B cell (primary cell): ENCODE measurements at regions not wholly inside any gene's neighbourhood (a gene's known extent, or its start where the extent isn't known, plus 50 kb on each side); places are given as distances from the start of the nearest gene placed in this dataset.

Experiments
- ATAC-seq: fragments of 200-7000 bp; cut with Tn5 transposase; one replicate; pipeline ENCODE4 v1.10.0; 2021; ENCODE audit warnings: low read depth, mild to moderate bottlenecking, moderate number of reproducible peaks, moderate library complexity
- CTCF ChIA-PET: fragments of 350-600 bp; sonication (Branson Sonifier 250); formaldehyde crosslinking; loops from one replicate; lab custom pipeline; 2021; ENCODE audit warnings: antibody characterized with exemption, inconsistent platforms; lab: Charles Lee
- POLR2A ChIA-PET: fragments of 350-600 bp; sonication (Branson Sonifier 250); formaldehyde crosslinking; loops from one replicate; lab custom pipeline; 2021; ENCODE audit warnings: antibody characterized with exemption; lab: Charles Lee
- DNase-seq: peaks from one replicate; pipeline ENCODE4 v3.0.0; 2013
- H2AFZ ChIP-seq: 2 replicates; pipeline ENCODE4 v1.6.1; 2012; ENCODE audit warnings: mild to moderate bottlenecking, low read depth, low read length; ENCODE audit not compliant: insufficient read depth, poor library complexity, severe bottlenecking
- H3K27ac ChIP-seq, 2 donors: 1 replicate in 1 of 2; 2 replicates in 1 of 2; pipeline ENCODE4 v1.5.1; 2012 to 2013; ENCODE audit warnings: low read length in 2 of 2, mild to moderate bottlenecking in 2 of 2, moderate library complexity in 1 of 2
- H3K27me3 ChIP-seq, 4 experiments: fragments of 200-600 bp in 1 of 4; sonication (generic) in 1 of 4; replicated peaks in 1 of 4; 1 replicate in 2 of 4; 2 replicates in 2 of 4; pipeline versions ENCODE4 v1.6.1 to v1.7.0; 2013 to 2016; ENCODE audit warnings: low read length in 3 of 4, mild to moderate bottlenecking in 2 of 4, mixed read lengths in 1 of 4, moderate library complexity in 1 of 4; ENCODE audit not compliant: insufficient read depth in 4 of 4, control insufficient read depth in 3 of 4; ENCODE audit errors: control extremely low read depth in 1 of 4
- H3K36me3 ChIP-seq, 2 experiments: replicated peaks in 1 of 2; 1 replicate in 1 of 2; 2 replicates in 1 of 2; pipeline versions ENCODE4 v1.6.1 to v1.7.1; 2013; ENCODE audit warnings: low read length in 1 of 2; ENCODE audit not compliant: insufficient read depth in 2 of 2, control insufficient read depth in 1 of 2; ENCODE audit errors: control extremely low read depth in 1 of 2, extremely low read depth in 1 of 2
- H3K4me1 ChIP-seq, 2 donors: fragments of 200-600 bp in 1 of 2; sonication (generic) in 1 of 2; 1 replicate in 1 of 2; 2 replicates in 1 of 2; pipeline versions ENCODE4 v1.5.1 to v1.6.1; 2013 to 2017; ENCODE audit warnings: low read length in 2 of 2; ENCODE audit not compliant: control insufficient read depth in 2 of 2, insufficient read depth in 2 of 2
- H3K4me2 ChIP-seq: replicated peaks from 2 replicates; pipeline ENCODE3; 2012; ENCODE audit warnings: mild to moderate bottlenecking, low read depth, low read length; ENCODE audit not compliant: poor library complexity, severe bottlenecking
- H3K4me3 ChIP-seq, 5 experiments: fragments of 200-600 bp in 1 of 5; sonication (generic) in 1 of 5; 1 replicate in 3 of 5; 2 replicates in 2 of 5; pipeline versions ENCODE4 v1.5.1 to v1.7.0; 2011 to 2016; ENCODE audit warnings: low read length in 4 of 5, mild to moderate bottlenecking in 4 of 5, low read depth in 2 of 5, control low read depth in 1 of 5, moderate library complexity in 1 of 5; ENCODE audit not compliant: insufficient read depth in 1 of 5; ENCODE audit errors: control extremely low read depth in 1 of 5, extremely low read depth in 1 of 5
- H3K79me2 ChIP-seq: fragments of 200-600 bp; sonication (generic); one replicate; pipeline ENCODE4 v1.6.0; 2016; ENCODE audit warnings: low read length; ENCODE audit not compliant: control insufficient read depth, insufficient read depth
- H3K9ac ChIP-seq: fragments of 200-600 bp; sonication (generic); 2 replicates; pipeline ENCODE4 v1.6.1; 2017; ENCODE audit warnings: mild to moderate bottlenecking, low read length, moderate library complexity
- H3K9me3 ChIP-seq, 3 donors: one replicate each; pipeline versions ENCODE4 v1.6.1 to v1.7.1; 2013; ENCODE audit warnings: low read length in 2 of 3; ENCODE audit not compliant: control insufficient read depth in 2 of 3, insufficient read depth in 1 of 3; ENCODE audit errors: control extremely low read depth in 1 of 3
- H4K20me1 ChIP-seq: 2 replicates; pipeline ENCODE4 v1.6.0; 2012; ENCODE audit warnings: mild to moderate bottlenecking, low read length; ENCODE audit not compliant: insufficient read depth, control insufficient read depth, poor library complexity, severe bottlenecking
- H3K27ac Mint-ChIP-seq: one replicate; pipeline ENCODE4 v1.8.0; 2021; ENCODE audit warnings: mixed read lengths
- H3K27me3 Mint-ChIP-seq: one replicate; pipeline ENCODE4 v1.8.0; 2021; ENCODE audit warnings: mixed read lengths
- H3K4me1 Mint-ChIP-seq: one replicate; pipeline ENCODE4 v1.8.0; 2021; ENCODE audit warnings: mixed read lengths
- H3K4me3 Mint-ChIP-seq: one replicate; pipeline ENCODE4 v1.8.0; 2021; ENCODE audit warnings: mixed read lengths
- H3K9me3 Mint-ChIP-seq: one replicate; pipeline ENCODE4 v1.8.0; 2022; ENCODE audit warnings: mixed read lengths; ENCODE audit not compliant: insufficient read depth
- CTCF ChIP-seq: fragments of 200-600 bp; IDR thresholded peaks from one replicate; pipeline ENCODE4 v1.8.0; 2022; ENCODE audit warnings: antibody characterized with exemption, mild to moderate bottlenecking
- EZH2 ChIP-seq: IDR thresholded peaks from 2 replicates; pipeline ENCODE4 v1.6.1; 2012; ENCODE audit warnings: borderline replicate concordance, low read depth, mild to moderate bottlenecking, moderate library complexity, low read length; ENCODE audit not compliant: insufficient read depth, poor library complexity, severe bottlenecking
- WGBS: methylation state at CpG from one replicate; pipeline ENCODE4 v1.1.5; 2013; ENCODE audit warnings: missing lambda C conversion rate; ENCODE audit not compliant: insufficient coverage; 5-methylcytosine and 5-hydroxymethylcytosine counted together
- intact Hi-C: fragments of 100-400 bp; cut with micrococcal nuclease; formaldehyde crosslinking; loops from one replicate; pipeline ENCODE4 v1.10.0; 2022

DNA sequence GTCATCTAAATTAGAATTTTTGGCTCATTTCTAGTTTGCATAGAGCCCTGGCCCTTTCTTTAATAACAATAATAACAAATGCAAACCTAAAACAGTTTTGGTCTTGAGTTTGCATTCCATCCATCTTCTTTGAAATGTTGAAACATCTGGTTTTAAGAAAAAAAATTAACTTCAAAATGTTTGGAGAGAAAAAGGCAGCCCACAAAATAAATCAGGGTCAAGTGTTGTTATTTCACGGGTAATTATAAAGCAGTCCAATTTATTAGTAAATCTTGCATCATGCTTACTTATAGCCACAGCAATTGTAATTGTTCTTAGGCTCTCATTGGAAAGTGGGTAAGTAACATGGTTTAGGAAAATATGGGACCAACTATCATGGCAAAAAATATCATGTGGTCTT, 247.0 kb upstream of the MEF2C start:
- WGBS, result no CpG with 5 or more reads among the region's 1 CpG
- H3K27me3 Mint-ChIP-seq, result no peaks in the 10 kb centered on the region
- CTCF ChIA-PET, result no interaction called here

More for the DNA sequence above, 247.0 kb upstream of the MEF2C start:
- Histone ChIP-seq H3K4me3 (no peak overlapping the region), H3K79me2 (no peaks in the 10 kb centered on the region), H3K9me3 (no peaks in the 10 kb centered on the region), H2AFZ (no peak overlapping the region), H3K9ac (no peak overlapping the region), H4K20me1 (no peaks in the 10 kb centered on the region), H3K4me2 (no peak overlapping the region), H3K27me3 (no peaks in the 10 kb centered on the region), H3K27ac (no peak overlapping the region), H3K4me1 (peaks cover 0 to 6% of the 10 kb centered on the region in 2 donors), H3K36me3 (no peaks in the 10 kb centered on the region)
- DNase-seq (no peak), ATAC-seq (no peak)
- intact Hi-C loops, result no loop called here
- Mint-ChIP-seq H3K4me1 (peaks cover 8% of the 10 kb centered on the region), H3K9me3 (no peaks in the 10 kb centered on the region), H3K4me3 (no peak overlapping the region), H3K27ac (no peak overlapping the region)
- POLR2A ChIA-PET, result no interaction called here
- TF ChIP-seq CTCF (no peak), EZH2 (no peak)
